Neutrophil (primary cell): ENCODE measurements at regions not wholly inside any gene's neighbourhood (a gene's known extent, or its start where the extent isn't known, plus 50 kb on each side); places are given as distances from the start of the nearest gene placed in this dataset.

ENCODE experiments used
- H3K27ac ChIP-seq: fragments of 200-600 bp; sonication (generic); 2 replicates; pipeline ENCODE4 v1.5.1; 2016; ENCODE audit warnings: mild to moderate bottlenecking, moderate library complexity
- H3K27me3 ChIP-seq: fragments of 200-600 bp; sonication (generic); 2 replicates; pipeline ENCODE4 v1.6.0; 2016; ENCODE audit warnings: mild to moderate bottlenecking
- H3K36me3 ChIP-seq: fragments of 200-600 bp; sonication (generic); 2 replicates; pipeline ENCODE4 v1.5.1; 2017
- H3K4me1 ChIP-seq, 2 experiments: fragments of 200-600 bp in 1 of 2; sonication (generic) in 1 of 2; 1 replicate in 1 of 2; 2 replicates in 1 of 2; pipeline versions ENCODE4 v1.5.1 to v1.6.1; 2013 to 2016; ENCODE audit warnings: low read depth in 1 of 2, low read length in 1 of 2, mild to moderate bottlenecking in 1 of 2, moderate library complexity in 1 of 2; ENCODE audit not compliant: control insufficient read depth in 1 of 2, insufficient read depth in 1 of 2
- H3K4me3 ChIP-seq, 2 experiments: fragments of 200-600 bp in 1 of 2; sonication (generic) in 1 of 2; 1 replicate in 1 of 2; 2 replicates in 1 of 2; pipeline ENCODE4 v1.5.1; 2013 to 2016; ENCODE audit warnings: low read depth in 1 of 2, low read length in 1 of 2, mild to moderate bottlenecking in 1 of 2, moderate library complexity in 1 of 2
- H3K9me3 ChIP-seq: fragments of 200-600 bp; sonication (generic); 2 replicates; pipeline ENCODE4 v1.5.1; 2016
- CTCF ChIP-seq: fragments of 200-600 bp; sonication (generic); IDR thresholded peaks from 2 replicates; pipeline ENCODE4 v1.5.1; 2016; ENCODE audit warnings: antibody characterized with exemption

- Histone ChIP-seq H3K4me1 (peaks cover 0 to 4% of the 10 kb centered on the region in 2 experiments), H3K9me3 (no peaks in the 10 kb centered on the region), H3K36me3 (no peaks in the 10 kb centered on the region), H3K27ac (no peak overlapping the region), H3K4me3 (no peak overlapping the region), H3K27me3 (peaks cover 5% of the 10 kb centered on the region)
- TF ChIP-seq CTCF, result no peak
Observed at GRCh38 chr11:45470151-45470793, 184.1 kb upstream of the SYT13 start.

GRCh38 chr11:45468267-45468856 is 182.2 kb upstream of the SYT13 start:
- H3K27me3 ChIP-seq, result peaks cover 1% of the 10 kb centered on the region
- no peak for TF ChIP-seq CTCF
- H3K9me3 ChIP-seq, result no peaks in the 10 kb centered on the region
- H3K4me3 ChIP-seq, result no peak overlapping the region
- no peak overlapping the region for H3K27ac ChIP-seq
- no peaks in the 10 kb centered on the region for H3K36me3 ChIP-seq
- peaks cover 0 to 4% of the 10 kb centered on the region in 2 experiments for H3K4me1 ChIP-seq

- Histone ChIP-seq H3K27ac (no peak overlapping the region), H3K27me3 (peaks cover 13% of the 10 kb centered on the region), H3K9me3 (no peaks in the 10 kb centered on the region), H3K36me3 (no peaks in the 10 kb centered on the region), H3K4me1 (peaks cover 0 to 13% of the 10 kb centered on the region in 2 experiments), H3K4me3 (no peak overlapping the region)
- no peak for TF ChIP-seq CTCF
Observed at GRCh38 chr11:45463541-45463940, 177.4 kb upstream of the SYT13 start.

- Histone ChIP-seq H3K27me3 (peaks cover 13% of the 10 kb centered on the region), H3K4me3 (no peak overlapping the region), H3K4me1 (peaks cover 10 to 27% of the 10 kb centered on the region in 2 experiments), H3K9me3 (no peaks in the 10 kb centered on the region), H3K36me3 (no peaks in the 10 kb centered on the region), H3K27ac (no peak overlapping the region)
- TF ChIP-seq CTCF, result no peak
Observed at GRCh38 chr11:45461514-45461913, 175.4 kb upstream of the SYT13 start.

GRCh38 chr11:45459491-45459890 is 173.3 kb upstream of the SYT13 start:
- no peak overlapping the region for H3K27ac ChIP-seq
- H3K27me3 ChIP-seq, result peaks cover 13% of the 10 kb centered on the region
- no peak overlapping the region for H3K4me3 ChIP-seq
- no peaks in the 10 kb centered on the region for H3K36me3 ChIP-seq
- no peak for TF ChIP-seq CTCF
- H3K9me3 ChIP-seq, result no peaks in the 10 kb centered on the region
- peaks cover 10 to 27% of the 10 kb centered on the region in 2 experiments for H3K4me1 ChIP-seq
